A549 (cell line): ENCODE measurements at regions not wholly inside any gene's neighbourhood (a gene's known extent, or its start where the extent isn't known, plus 50 kb on each side); places are given as distances from the start of the nearest gene placed in this dataset.

Experiments used
- ATAC-seq, 2 experiments: fragments of 200-7000 bp in 1 of 2; fragments of >200 bp in 1 of 2; cut with Nextera tagmentation in 1 of 2; cut with Tn5 transposase in 1 of 2; 3 replicates each; pipeline versions ENCODE4 v1.8.0 to v1.9.1; 2018 to 2020; ENCODE audit warnings: mild to moderate bottlenecking in 1 of 2, moderate library complexity in 1 of 2
- CTCF ChIA-PET: fragments of 300-600 bp; sonication (Branson Sonifier 250); formaldehyde crosslinking; extraction: SDS; loops from one replicate; lab custom pipeline; 2021; ENCODE audit warnings: antibody characterized with exemption, inconsistent platforms; lab: Yijun Ruan, JAX
- POLR2A ChIA-PET: fragments of 350-600 bp; formaldehyde crosslinking; extraction: SDS; loops from one replicate; lab custom pipeline; 2021; ENCODE audit warnings: antibody characterized with exemption, inconsistent platforms; lab: Yijun Ruan, JAX
- DNase-seq, 2 experiments: peaks; one replicate each; pipeline versions ENCODE4 v3.0.0 to v3.0.0-alpha.2; 2011 to 2016; ENCODE audit warnings: low read depth in 1 of 2, low spot score in 1 of 2
- FAIRE-seq: peaks from 2 replicates; lab custom pipeline; 2011; peaks lifted over from hg19 to GRCh38; lab: Jason Lieb, UNC
- H3K27ac ChIP-seq, 2 experiments: fragments of >200 bp; sonication (Bioruptor Twin); formaldehyde crosslinking; 3 replicates each; pipeline ENCODE4 v1.5.1; 2016 to 2017
- H3K4me1 ChIP-seq: fragments of >200 bp; sonication (Bioruptor Twin); formaldehyde crosslinking; 3 replicates; pipeline ENCODE4 v1.6.1; 2016
- H3K4me2 ChIP-seq: fragments of >200 bp; sonication (Bioruptor Twin); formaldehyde crosslinking; 3 replicates; pipeline ENCODE4 v1.6.1; 2016
- H3K4me3 ChIP-seq: fragments of >200 bp; sonication (Bioruptor Twin); formaldehyde crosslinking; 3 replicates; pipeline ENCODE4 v1.5.1; 2016
- H3K9me3 ChIP-seq: fragments of >200 bp; sonication (Bioruptor Twin); formaldehyde crosslinking; 3 replicates; pipeline ENCODE4 v1.6.1; 2016
- BHLHE40 ChIP-seq: IDR thresholded peaks from 2 replicates; pipeline ENCODE4 v1.6.1; 2012; ENCODE audit warnings: low read depth, low read length, inconsistent platforms
- CEBPB ChIP-seq, 2 experiments: fragments of >200 bp in 1 of 2; sonication (Bioruptor Twin) in 1 of 2; formaldehyde crosslinking in 1 of 2; IDR thresholded peaks; 2 replicates each; pipeline ENCODE4 v1.6.1; 2012 to 2016
- CHD2 ChIP-seq: fragments of 150-350 bp; IDR thresholded peaks from 2 replicates; pipeline ENCODE4 v1.6.1; 2014; ENCODE audit warnings: low read length; ENCODE audit not compliant: partially characterized antibody
- EHF ChIP-seq: fragments of 250-450 bp; sonication (Bioruptor Pico); IDR thresholded peaks from 2 replicates; pipeline ENCODE4 v1.5.0; 2020; ENCODE audit warnings: mild to moderate bottlenecking
- EHMT2 ChIP-seq: fragments of 200-600 bp; sonication (generic); IDR thresholded peaks from 2 replicates; pipeline ENCODE4 v1.6.1; 2016; ENCODE audit warnings: antibody characterized with exemption, low read depth, mild to moderate bottlenecking, moderate library complexity
- GATA3 ChIP-seq: IDR thresholded peaks from 2 replicates; pipeline ENCODE4 v1.6.1; 2012; ENCODE audit warnings: borderline replicate concordance
- HOXB13 ChIP-seq: fragments of 250-450 bp; sonication (Bioruptor Pico); IDR thresholded peaks from 2 replicates; pipeline ENCODE4 v1.5.0; 2020; ENCODE audit warnings: low read depth, mild to moderate bottlenecking, moderate library complexity
- HOXB5 ChIP-seq: fragments of 250-450 bp; sonication (Bioruptor Pico); IDR thresholded peaks from 2 replicates; pipeline ENCODE4 v1.5.0; 2020; ENCODE audit warnings: mild to moderate bottlenecking, moderate library complexity
- MAFK ChIP-seq: fragments of 450-650 bp; IDR thresholded peaks from 2 replicates; pipeline ENCODE4 v1.6.1; 2014; ENCODE audit not compliant: partially characterized antibody
- MAZ ChIP-seq: fragments of 150-350 bp; IDR thresholded peaks from 2 replicates; pipeline ENCODE4 v1.6.1; 2014; ENCODE audit warnings: antibody characterized with exemption, low read depth, low read length, borderline replicate concordance
- PHF8 ChIP-seq: fragments of 200-600 bp; sonication (generic); IDR thresholded peaks from 2 replicates; pipeline ENCODE4 v1.6.1; 2016; ENCODE audit warnings: low read depth, mild to moderate bottlenecking, antibody characterized with exemption, moderate library complexity, borderline replicate concordance
- POLR2AphosphoS2 ChIP-seq: conservative IDR thresholded peaks from 2 replicates; pipeline ENCODE4 v1.6.1; 2012; ENCODE audit warnings: low read length, improper control_type of control experiment, inconsistent platforms
- RAD21 ChIP-seq, 2 experiments: fragments of >200 bp in 1 of 2; sonication (Bioruptor Twin) in 1 of 2; formaldehyde crosslinking in 1 of 2; IDR thresholded peaks in 1 of 2; conservative IDR thresholded peaks in 1 of 2; 2 replicates in 1 of 2; 3 replicates in 1 of 2; pipeline ENCODE4 v1.6.1; 2012 to 2018; ENCODE audit warnings: inconsistent platforms in 1 of 2
- RARB ChIP-seq: fragments of 250-450 bp; sonication (Bioruptor Pico); IDR thresholded peaks from 2 replicates; pipeline ENCODE4 v1.8.0; 2021; ENCODE audit warnings: mild to moderate bottlenecking, moderate library complexity
- RCOR1 ChIP-seq: fragments of 150-350 bp; IDR thresholded peaks from 2 replicates; pipeline ENCODE4 v1.6.1; 2014; ENCODE audit warnings: antibody characterized with exemption, low read length, low read depth
- ZFP36 ChIP-seq: fragments of 450-650 bp; IDR thresholded peaks from 2 replicates; pipeline ENCODE4 v1.6.1; 2014; ENCODE audit warnings: borderline replicate concordance; ENCODE audit not compliant: partially characterized antibody
- ZNF302 ChIP-seq: fragments of 250-450 bp; sonication (Bioruptor Pico); IDR thresholded peaks from 2 replicates; pipeline ENCODE4 v1.9.0; 2021; ENCODE audit warnings: inconsistent platforms, mild to moderate bottlenecking, moderate library complexity
- ZSCAN20 ChIP-seq: fragments of 250-450 bp; sonication (Bioruptor Pico); IDR thresholded peaks from 2 replicates; pipeline ENCODE4 v1.8.0; 2022; ENCODE audit warnings: mild to moderate bottlenecking, moderate library complexity
- WGBS: methylation state at CpG from one replicate; pipeline ENCODE4 v1.1.6; 2017; ENCODE audit errors: missing lambda C conversion rate; 5-methylcytosine and 5-hydroxymethylcytosine counted together
- TF ChIP-seq, protein P1 (sequence below): fragments of 150-350 bp; IDR thresholded peaks from 2 replicates; pipeline ENCODE4 v1.6.1; 2014; ENCODE audit warnings: low read depth, mild to moderate bottlenecking, low read length
- TF ChIP-seq, protein P2 (sequence below): fragments of 250-450 bp; sonication (Bioruptor Pico); IDR thresholded peaks from 2 replicates; pipeline ENCODE4 v1.5.0; 2021; ENCODE audit warnings: mild to moderate bottlenecking, moderate library complexity, borderline replicate concordance
- TF ChIP-seq, protein P3 (sequence below): IDR thresholded peaks from 2 replicates; pipeline ENCODE4 v1.6.1; 2012; ENCODE audit warnings: low read depth, borderline replicate concordance

DNA sequence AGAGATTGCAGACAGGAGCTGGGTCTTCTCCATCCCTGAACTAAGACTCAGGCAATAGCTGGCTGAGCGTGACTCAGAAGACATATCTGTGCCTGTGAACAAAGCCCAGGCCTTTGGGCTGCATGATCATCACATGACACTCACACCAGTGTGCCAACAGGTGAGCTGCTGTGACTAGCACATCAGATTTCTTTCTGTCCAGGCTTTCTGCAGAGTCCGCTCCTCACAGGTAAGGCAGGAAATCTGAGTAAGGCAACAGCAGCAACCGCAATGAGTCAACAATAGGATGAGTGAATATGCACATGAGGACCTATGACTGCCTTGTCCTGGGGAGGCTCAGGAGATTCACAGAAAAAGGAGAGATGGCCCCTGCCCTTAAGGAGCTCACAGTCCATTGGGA lies 293.6 kb downstream of the ACTL7B start:
- ATAC-seq: no peak
- FAIRE-seq: no peak
- ChIA-PET CTCF (interaction anchor here (0.8 to 6.0 kb wide), 10 partner anchors 11 to 1140 kb away, joined by 3 to 45 read pairs (median 5); no protein-coding TSS in a partner anchor), POLR2A (no interaction called here)
- Histone ChIP-seq H3K4me2 (no peak overlapping the region), H3K27ac (no peak overlapping the region), H3K9me3 (no peaks in the 10 kb centered on the region)
- 90% methylated on average over 3 of the region's 3 CpGs for WGBS
- no peak for DNase-seq
- TF ChIP-seq, protein P1, sequence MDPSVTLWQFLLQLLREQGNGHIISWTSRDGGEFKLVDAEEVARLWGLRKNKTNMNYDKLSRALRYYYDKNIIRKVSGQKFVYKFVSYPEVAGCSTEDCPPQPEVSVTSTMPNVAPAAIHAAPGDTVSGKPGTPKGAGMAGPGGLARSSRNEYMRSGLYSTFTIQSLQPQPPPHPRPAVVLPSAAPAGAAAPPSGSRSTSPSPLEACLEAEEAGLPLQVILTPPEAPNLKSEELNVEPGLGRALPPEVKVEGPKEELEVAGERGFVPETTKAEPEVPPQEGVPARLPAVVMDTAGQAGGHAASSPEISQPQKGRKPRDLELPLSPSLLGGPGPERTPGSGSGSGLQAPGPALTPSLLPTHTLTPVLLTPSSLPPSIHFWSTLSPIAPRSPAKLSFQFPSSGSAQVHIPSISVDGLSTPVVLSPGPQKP: no peak
- TF ChIP-seq RAD21 (conservative IDR thresholded peaks at IDR 0.05 in 1 of 2, IDR thresholded peaks at IDR 0.05 in 1 of 2) (no peak), CEBPB (IDR thresholded peaks at IDR 0.05) (no peak), EHF (no peak), HOXB5 (CRISPR knock-in tag) (no peak), ZFP36 (no peak), GATA3 (no peak)
- TF ChIP-seq, all 56 proteins: peak for 0
- H3K4me3 ChIP-seq: no peak overlapping the region
- H3K4me1 ChIP-seq: peaks cover 4% of the 10 kb centered on the region; the same call in 1 of the 3 replicates

DNA sequence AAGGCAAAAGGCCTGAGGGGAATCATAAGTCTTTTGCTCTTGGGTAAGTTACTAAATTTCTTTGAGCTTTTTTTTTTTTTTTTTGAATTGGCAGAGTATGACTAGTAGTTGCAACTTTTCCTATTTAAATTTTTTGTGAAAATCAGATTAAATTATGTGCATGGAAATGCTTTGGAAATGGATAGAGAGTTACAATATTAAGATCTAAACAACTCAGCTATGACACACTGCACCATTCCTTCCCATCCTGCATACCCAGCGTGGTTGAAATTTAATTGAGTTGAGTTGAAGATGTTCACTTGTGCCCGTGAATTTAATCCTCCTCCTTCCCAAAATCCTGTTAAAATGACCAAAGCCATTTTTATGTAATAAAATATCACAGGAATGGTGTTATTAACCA lies 296.4 kb downstream of the ACTL7B start:
- ChIA-PET CTCF (interaction anchor here (0.5 to 1.1 kb wide), 3 partner anchors 99 to 1164 kb away, joined by 3 to 8 read pairs (median 4); no protein-coding TSS in a partner anchor), POLR2A (interaction anchor here (0.6 kb wide), 1 partner anchor 149 kb away, joined by 3 read pairs; no protein-coding TSS in a partner anchor)
- H3K27ac ChIP-seq: no peak overlapping the region
- FAIRE-seq (no peak), ATAC-seq (no peak), DNase-seq (no peak)
- TF ChIP-seq HOXB13 (CRISPR knock-in tag): no peak
- TF ChIP-seq ZSCAN20: no peak
- TF ChIP-seq RARB: no peak
- no peak for TF ChIP-seq MAFK
- no peak for TF ChIP-seq EHMT2
- no peak for TF ChIP-seq GATA3
- no peak for TF ChIP-seq PHF8
- TF ChIP-seq BHLHE40: no peak
- TF ChIP-seq, protein P2, sequence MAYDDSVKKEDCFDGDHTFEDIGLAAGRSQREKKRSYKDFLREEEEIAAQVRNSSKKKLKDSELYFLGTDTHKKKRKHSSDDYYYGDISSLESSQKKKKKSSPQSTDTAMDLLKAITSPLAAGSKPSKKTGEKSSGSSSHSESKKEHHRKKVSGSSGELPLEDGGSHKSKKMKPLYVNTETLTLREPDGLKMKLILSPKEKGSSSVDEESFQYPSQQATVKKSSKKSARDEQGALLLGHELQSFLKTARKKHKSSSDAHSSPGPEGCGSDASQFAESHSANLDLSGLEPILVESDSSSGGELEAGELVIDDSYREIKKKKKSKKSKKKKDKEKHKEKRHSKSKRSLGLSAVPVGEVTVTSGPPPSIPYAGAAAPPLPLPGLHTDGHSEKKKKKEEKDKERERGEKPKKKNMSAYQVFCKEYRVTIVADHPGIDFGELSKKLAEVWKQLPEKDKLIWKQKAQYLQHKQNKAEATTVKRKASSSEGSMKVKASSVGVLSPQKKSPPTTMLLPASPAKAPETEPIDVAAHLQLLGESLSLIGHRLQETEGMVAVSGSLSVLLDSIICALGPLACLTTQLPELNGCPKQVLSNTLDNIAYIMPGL (CRISPR knock-in tag): no peak
- TF ChIP-seq RCOR1: no peak
- no peak for TF ChIP-seq POLR2AphosphoS2
- H3K4me1 ChIP-seq: no peaks in the 10 kb centered on the region
- no peak overlapping the region for H3K4me2 ChIP-seq
- no peaks in the 10 kb centered on the region for H3K9me3 ChIP-seq
- no peak overlapping the region for H3K4me3 ChIP-seq
- 62% methylated on average over 2 of the region's 2 CpGs for WGBS

DNA sequence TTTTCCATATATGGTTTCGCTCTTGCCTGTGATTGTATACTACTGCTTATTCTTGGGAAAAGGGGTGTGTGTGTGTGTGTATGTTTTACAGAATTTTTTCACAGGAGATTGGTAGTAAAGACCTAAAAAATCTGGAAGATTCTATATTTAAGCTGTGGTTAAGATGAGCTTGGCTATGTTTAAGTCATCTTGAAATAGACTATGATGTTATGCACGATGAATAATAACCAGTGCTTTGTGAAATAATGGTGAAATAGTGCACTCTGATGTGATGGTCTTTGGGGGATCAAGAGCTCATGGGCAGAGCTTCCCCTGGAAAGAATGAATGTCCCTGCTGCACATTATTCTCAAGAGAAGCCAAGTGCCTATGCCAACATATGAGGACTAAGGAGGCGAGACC lies 301.0 kb downstream of the ACTL7B start:
- ChIA-PET POLR2A (no interaction called here), CTCF (interaction anchor here (0.8 to 2.2 kb wide), 3 partner anchors 10 to 138 kb away, joined by 3 to 20 read pairs (median 4); no protein-coding TSS in a partner anchor)
- no peaks in the 10 kb centered on the region for H3K9me3 ChIP-seq
- peaks cover 24% of the 10 kb centered on the region for H3K4me1 ChIP-seq
- TF ChIP-seq POLR2AphosphoS2 (no peak), CHD2 (no peak), ZNF302 (CRISPR knock-in tag) (no peak), HOXB13 (CRISPR knock-in tag) (no peak), MAZ (no peak), GATA3 (no peak)
- TF ChIP-seq, protein P3, sequence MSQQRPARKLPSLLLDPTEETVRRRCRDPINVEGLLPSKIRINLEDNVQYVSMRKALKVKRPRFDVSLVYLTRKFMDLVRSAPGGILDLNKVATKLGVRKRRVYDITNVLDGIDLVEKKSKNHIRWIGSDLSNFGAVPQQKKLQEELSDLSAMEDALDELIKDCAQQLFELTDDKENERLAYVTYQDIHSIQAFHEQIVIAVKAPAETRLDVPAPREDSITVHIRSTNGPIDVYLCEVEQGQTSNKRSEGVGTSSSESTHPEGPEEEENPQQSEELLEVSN: no peak
- DNase-seq: no peak
- WGBS: 82% methylated on average over 3 of the region's 3 CpGs
- H3K27ac ChIP-seq: no peak overlapping the region
- no peak overlapping the region for H3K4me2 ChIP-seq
- H3K4me3 ChIP-seq: no peak overlapping the region
- no peak for ATAC-seq
- FAIRE-seq: no peak
